GM23338 (cell line): ENCODE measurements at regions not wholly inside any gene's neighbourhood (a gene's known extent, or its start where the extent isn't known, plus 50 kb on each side); places are given as distances from the start of the nearest gene placed in this dataset.
"Not testable (repeated sequence)": the region's sequence is repeated elsewhere in the genome, so short reads cannot be mapped to it uniquely, and the experiment has no call there.

Experiments
- ATAC-seq: fragments of 200-7000 bp; cut with Tn5 transposase; 3 replicates; pipeline ENCODE4 v1.9.1; 2020
- DNase-seq: peaks from one replicate; pipeline ENCODE4 v3.0.0-alpha.2; 2015; ENCODE audit warnings: low spot score
- H2AFZ ChIP-seq: fragments of 200-600 bp; sonication (generic); 2 replicates; pipeline ENCODE4 v1.8.0; 2016; ENCODE audit warnings: antibody characterized with exemption, mild to moderate bottlenecking, moderate library complexity
- H3F3A ChIP-seq: fragments of 200-600 bp; sonication (generic); replicated peaks from 2 replicates; pipeline ENCODE4 v1.8.0; 2017; ENCODE audit warnings: antibody characterized with exemption, mixed run types, low read depth
- H3K27ac ChIP-seq: fragments of 200-600 bp; sonication (generic); 2 replicates; pipeline ENCODE4 v1.6.1; 2016; ENCODE audit warnings: low read depth
- H3K27me3 ChIP-seq: fragments of 200-600 bp; sonication (generic); 2 replicates; pipeline ENCODE4 v1.8.0; 2016; ENCODE audit warnings: mild to moderate bottlenecking, mixed run types, moderate library complexity; ENCODE audit not compliant: insufficient read depth
- H3K36me3 ChIP-seq: fragments of 200-600 bp; sonication (generic); 2 replicates; pipeline ENCODE4 v1.8.0; 2016; ENCODE audit warnings: mild to moderate bottlenecking; ENCODE audit not compliant: insufficient read depth
- H3K4me1 ChIP-seq: fragments of 200-600 bp; sonication (generic); 2 replicates; pipeline ENCODE4 v1.8.0; 2016; ENCODE audit warnings: mild to moderate bottlenecking, moderate library complexity; ENCODE audit not compliant: insufficient read depth
- H3K4me2 ChIP-seq: fragments of 200-600 bp; sonication (generic); 2 replicates; pipeline ENCODE4 v1.7.1; 2017; ENCODE audit warnings: mixed run types
- H3K4me3 ChIP-seq: fragments of 200-600 bp; sonication (generic); 2 replicates; pipeline ENCODE4 v1.6.1; 2016; ENCODE audit warnings: mixed run types
- H3K79me2 ChIP-seq: fragments of 200-600 bp; sonication (generic); replicated peaks from 2 replicates; pipeline ENCODE4 v1.8.0; 2017; ENCODE audit warnings: mild to moderate bottlenecking; ENCODE audit not compliant: insufficient read depth
- H3K9me2 ChIP-seq: fragments of 200-600 bp; sonication (generic); 2 replicates; pipeline ENCODE4 v1.8.0; 2017; ENCODE audit not compliant: insufficient read depth
- H4K20me1 ChIP-seq: fragments of 200-600 bp; sonication (generic); replicated peaks from 2 replicates; pipeline ENCODE4 v1.8.0; 2017; ENCODE audit warnings: mild to moderate bottlenecking; ENCODE audit not compliant: insufficient read depth
- H3K27ac Mint-ChIP-seq: 2 replicates; pipeline ENCODE4 v1.8.0; 2020; ENCODE audit warnings: inconsistent platforms, mild to moderate bottlenecking, moderate library complexity, mixed read lengths
- H3K27me3 Mint-ChIP-seq: 3 replicates; pipeline ENCODE4 v1.8.0; 2022; ENCODE audit warnings: low read depth, mild to moderate bottlenecking, moderate library complexity, mixed read lengths, inconsistent platforms; ENCODE audit not compliant: insufficient read depth, poor library complexity
- H3K36me3 Mint-ChIP-seq: 3 replicates; pipeline ENCODE4 v1.8.0; 2021; ENCODE audit warnings: low read depth, mild to moderate bottlenecking, inconsistent platforms, moderate library complexity, mixed read lengths
- H3K4me1 Mint-ChIP-seq: 3 replicates; pipeline ENCODE4 v1.8.0; 2020; ENCODE audit warnings: mild to moderate bottlenecking, inconsistent platforms, mixed read lengths
- H3K4me3 Mint-ChIP-seq: 3 replicates; pipeline ENCODE4 v1.8.0; 2021; ENCODE audit warnings: moderate library complexity, mild to moderate bottlenecking, inconsistent platforms, mixed read lengths
- H3K9me3 Mint-ChIP-seq: 3 replicates; pipeline ENCODE4 v1.8.0; 2020; ENCODE audit warnings: moderate library complexity, mild to moderate bottlenecking, inconsistent platforms, mixed read lengths
- CREB1 ChIP-seq: fragments of 250-450 bp; sonication (Bioruptor Pico); IDR thresholded peaks from 2 replicates; pipeline ENCODE4 v1.5.0; 2020; ENCODE audit warnings: low read depth, mild to moderate bottlenecking, moderate library complexity
- CTCF ChIP-seq, 2 experiments: fragments of 200-600 bp in 1 of 2; sonication (generic) in 1 of 2; conservative IDR thresholded peaks; 2 replicates each; pipeline versions ENCODE4 v1.5.1 to v1.6.1; 2016 to 2017; ENCODE audit warnings: antibody characterized with exemption in 2 of 2, low read depth in 2 of 2, mild to moderate bottlenecking in 2 of 2, moderate library complexity in 1 of 2
- EZH2 ChIP-seq: fragments of 200-600 bp; sonication (generic); IDR thresholded peaks from one replicate; pipeline ENCODE4 v1.8.0; 2017; ENCODE audit warnings: antibody characterized with exemption, mild to moderate bottlenecking, low read depth; ENCODE audit not compliant: unreplicated experiment
- EZH2phosphoT487 ChIP-seq: fragments of 200-600 bp; sonication (generic); IDR thresholded peaks from one replicate; pipeline ENCODE4 v1.8.1; 2018; ENCODE audit warnings: antibody characterized with exemption; ENCODE audit not compliant: unreplicated experiment
- JUNB ChIP-seq: IDR thresholded peaks from one replicate; pipeline ENCODE4 v1.6.1; 2016; ENCODE audit warnings: antibody characterized with exemption; ENCODE audit not compliant: unreplicated experiment
- NANOG ChIP-seq: IDR thresholded peaks from 2 replicates; pipeline ENCODE4 v1.6.1; 2016; ENCODE audit warnings: antibody characterized with exemption, borderline replicate concordance
- POLR2AphosphoS5 ChIP-seq: IDR thresholded peaks from 2 replicates; pipeline ENCODE4 v1.6.1; 2016; ENCODE audit warnings: antibody characterized with exemption, low read depth
- REST ChIP-seq: IDR thresholded peaks from one replicate; pipeline ENCODE4 v1.6.1; 2018; ENCODE audit warnings: antibody characterized with exemption; ENCODE audit not compliant: unreplicated experiment
- ZNF114 ChIP-seq: fragments of 250-450 bp; sonication (Bioruptor Pico); IDR thresholded peaks from 2 replicates; pipeline ENCODE4 v1.5.0; 2020; ENCODE audit warnings: mild to moderate bottlenecking, moderate library complexity
- ZNF462 ChIP-seq: fragments of 250-450 bp; sonication (Bioruptor Pico); IDR thresholded peaks from 2 replicates; pipeline ENCODE4 v1.5.0; 2020; ENCODE audit warnings: mild to moderate bottlenecking, moderate library complexity
- TF ChIP-seq, protein P1 (sequence below): IDR thresholded peaks from 2 replicates; pipeline ENCODE4 v1.6.1; 2016; ENCODE audit warnings: antibody characterized with exemption

DNA sequence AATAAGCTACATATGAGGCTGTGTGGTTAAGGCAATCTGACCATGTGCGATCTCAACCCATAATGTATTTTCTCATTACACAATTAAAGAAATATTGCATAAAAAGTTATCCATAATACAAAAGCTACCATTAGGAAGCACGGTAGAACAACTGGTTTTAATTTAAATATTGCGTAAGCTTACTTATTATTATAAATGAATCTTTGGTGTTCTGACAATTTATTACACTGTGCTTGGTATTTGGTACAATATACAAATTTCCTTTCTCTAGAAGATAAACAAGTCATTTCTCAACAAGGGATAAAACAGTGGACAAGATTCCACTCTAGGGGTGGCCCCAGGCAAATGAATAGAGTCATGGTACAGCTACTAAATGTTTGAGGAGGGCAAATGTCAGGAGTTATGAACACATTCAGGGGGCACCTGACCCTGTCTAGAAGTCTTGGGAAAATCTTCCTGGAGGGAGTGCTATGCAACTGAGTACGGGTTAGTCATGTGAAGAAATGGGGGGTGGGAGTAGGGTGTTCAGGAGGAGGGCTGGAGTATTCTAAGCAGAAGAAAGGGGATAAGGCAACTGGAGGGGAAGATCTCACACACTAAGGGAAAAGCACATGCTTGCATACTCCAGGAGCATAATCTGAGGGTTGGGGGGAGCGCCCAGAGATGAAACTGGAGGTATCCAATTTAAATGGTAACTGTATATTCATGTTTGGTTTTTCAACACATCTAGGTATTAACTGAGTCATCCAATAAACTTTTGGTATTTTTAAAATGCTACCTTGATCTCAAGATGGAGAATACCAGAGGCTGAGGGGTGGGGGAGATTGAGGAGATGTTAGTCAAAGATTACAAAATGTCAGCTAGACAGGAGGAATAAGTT, 296.9 kb upstream of the SGK1 start (continued):
- TF ChIP-seq ZNF462 (CRISPR knock-in tag) (no peak), POLR2AphosphoS5 (no peak), ZNF114 (CRISPR knock-in tag) (no peak), JUNB (no peak), EZH2 (no peak), REST (no peak), EZH2phosphoT487 (no peak), CTCF (conservative IDR thresholded peaks at IDR 0.05; ENCODE audit: low read depth in 2 of 2) (no peak), CREB1 (no peak), NANOG (no peak)
- TF ChIP-seq, protein P1, sequence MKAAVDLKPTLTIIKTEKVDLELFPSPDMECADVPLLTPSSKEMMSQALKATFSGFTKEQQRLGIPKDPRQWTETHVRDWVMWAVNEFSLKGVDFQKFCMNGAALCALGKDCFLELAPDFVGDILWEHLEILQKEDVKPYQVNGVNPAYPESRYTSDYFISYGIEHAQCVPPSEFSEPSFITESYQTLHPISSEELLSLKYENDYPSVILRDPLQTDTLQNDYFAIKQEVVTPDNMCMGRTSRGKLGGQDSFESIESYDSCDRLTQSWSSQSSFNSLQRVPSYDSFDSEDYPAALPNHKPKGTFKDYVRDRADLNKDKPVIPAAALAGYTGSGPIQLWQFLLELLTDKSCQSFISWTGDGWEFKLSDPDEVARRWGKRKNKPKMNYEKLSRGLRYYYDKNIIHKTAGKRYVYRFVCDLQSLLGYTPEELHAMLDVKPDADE, result no peak

GRCh38 chr6:134612128-134612527, 294.2 kb upstream of the SGK1 start:
- H3K4me3 Mint-ChIP-seq, H3K27me3 Mint-ChIP-seq, H3K4me2 ChIP-seq, H3K79me2 ChIP-seq, H3K9me3 Mint-ChIP-seq, H2AFZ ChIP-seq, H3K27ac Mint-ChIP-seq, H4K20me1 ChIP-seq, H3F3A ChIP-seq, H3K36me3 ChIP-seq, H3K4me1 ChIP-seq, H3K4me3 ChIP-seq, ATAC-seq, H3K27me3 ChIP-seq, H3K4me1 Mint-ChIP-seq, H3K27ac ChIP-seq, DNase-seq, H3K36me3 Mint-ChIP-seq: not testable (repeated sequence)
- peaks cover 16% of the 10 kb centered on the region; the same call in 1 of the 2 replicates for H3K9me2 ChIP-seq
